ENCODE measurements at regions not wholly inside any gene's neighbourhood (a gene's known extent, or its start where the extent isn't known, plus 50 kb on each side); places are given as distances from the start of the nearest gene placed in this dataset.

DNA sequence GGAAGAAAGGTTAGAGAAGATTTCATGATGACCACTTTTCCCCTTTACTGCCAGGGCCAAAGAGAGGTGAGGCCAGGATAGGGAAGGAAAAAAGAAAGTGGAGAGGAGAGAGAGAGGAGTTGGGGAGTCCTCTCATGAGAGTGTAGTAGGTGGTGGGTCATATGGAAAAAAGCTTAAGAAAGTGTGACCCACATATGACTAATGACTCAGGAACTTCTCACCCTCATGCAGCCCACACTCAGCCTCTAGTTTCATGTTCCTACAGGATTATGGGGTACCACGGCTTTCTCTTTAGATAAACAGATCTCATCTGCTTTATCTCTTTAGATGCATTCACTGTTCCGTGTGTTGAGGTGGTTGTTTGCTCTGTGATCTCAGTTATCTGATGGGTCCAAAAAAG, 462.5 kb upstream of the IGFBP3 start:
- Histone ChIP-seq H3K4me3 (ENCODE audit: low read depth, low read length) (no peak overlapping the region), H3K9me3 (ENCODE audit: control insufficient read depth in 2 of 2, low read length in 2 of 2) (no peaks in the 10 kb centered on the region), H3K36me3 (ENCODE audit: control insufficient read depth, insufficient read depth, low read length) (no peaks in the 10 kb centered on the region), H3K4me1 (ENCODE audit: control insufficient read depth, insufficient read depth, low read length, poor library complexity, severe bottlenecking) (no peaks in the 10 kb centered on the region), H3K27me3 (ENCODE audit: control insufficient read depth, insufficient read depth, low read length) (no peaks in the 10 kb centered on the region), H3K27ac (ENCODE audit: insufficient read depth, low read length, poor library complexity, severe bottlenecking) (no peak overlapping the region)
- Mint-ChIP-seq H3K27me3 (no peaks in the 10 kb centered on the region), H3K4me1 (no peaks in the 10 kb centered on the region), H3K4me3 (no peak overlapping the region), H3K27ac (no peak overlapping the region), H3K36me3 (no peaks in the 10 kb centered on the region), H3K9me3 (peaks cover 0 to 15% (median 4%) of the 10 kb centered on the region in 7 donors)
- DNase-seq (no peak), ATAC-seq (ENCODE audit: low read depth in 2 of 2) (no peak)

DNA sequence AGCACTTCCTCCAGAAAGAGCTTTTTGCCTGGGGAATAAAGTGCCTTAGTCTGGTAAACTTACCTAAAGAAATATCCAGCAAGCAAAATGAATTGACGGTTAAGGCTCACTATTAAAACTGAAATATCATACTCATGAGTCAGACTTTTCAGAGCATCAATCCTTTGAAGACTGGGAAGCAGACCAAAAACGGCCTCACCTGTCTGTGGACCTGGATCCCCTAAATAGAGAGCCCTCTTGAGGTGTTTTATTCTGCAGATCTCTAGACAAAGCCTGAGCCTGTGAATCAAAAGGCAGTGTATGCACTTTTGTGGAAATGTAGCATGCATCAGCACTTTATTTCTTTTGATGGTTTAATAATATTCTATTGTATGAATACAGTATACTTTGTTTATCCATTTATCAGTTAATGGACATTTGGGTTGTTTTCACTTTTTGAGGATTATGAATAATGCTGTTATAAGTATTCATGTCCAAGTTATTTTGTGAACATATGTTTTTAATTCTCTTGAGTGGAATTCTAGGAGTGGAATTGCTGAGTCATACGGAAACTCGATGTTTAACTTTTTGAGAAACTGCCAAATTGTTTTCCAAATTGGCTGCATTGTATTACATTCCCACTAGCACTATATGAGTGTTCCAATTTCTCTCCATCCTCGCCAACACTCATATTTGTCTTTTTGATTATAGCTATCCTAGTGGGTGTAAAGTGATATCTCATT, 449.0 kb upstream of the IGFBP3 start:
- Histone ChIP-seq H3K4me1 (ENCODE audit: control insufficient read depth, insufficient read depth, low read length, poor library complexity, severe bottlenecking) (no peaks in the 10 kb centered on the region), H3K9me3 (ENCODE audit: control insufficient read depth in 2 of 2, low read length in 2 of 2) (no peaks in the 10 kb centered on the region), H3K27me3 (ENCODE audit: control insufficient read depth, insufficient read depth, low read length) (no peaks in the 10 kb centered on the region), H3K27ac (ENCODE audit: insufficient read depth, low read length, poor library complexity, severe bottlenecking) (no peak overlapping the region), H3K4me3 (ENCODE audit: low read depth, low read length) (no peak overlapping the region), H3K36me3 (ENCODE audit: control insufficient read depth, insufficient read depth, low read length) (no peaks in the 10 kb centered on the region)
- no peak for ATAC-seq (ENCODE audit: low read depth in 2 of 2)
- Mint-ChIP-seq H3K27ac (no peak overlapping the region), H3K4me1 (no peaks in the 10 kb centered on the region), H3K4me3 (no peak overlapping the region), H3K36me3 (no peaks in the 10 kb centered on the region), H3K9me3 (peaks cover 0 to 5% (median 4%) of the 10 kb centered on the region in 7 donors), H3K27me3 (no peaks in the 10 kb centered on the region)
- no peak for DNase-seq

GRCh38 chr7:46368871-46369270, 447.8 kb upstream of the IGFBP3 start:
- Histone ChIP-seq H3K4me1 (ENCODE audit: control insufficient read depth, insufficient read depth, low read length, poor library complexity, severe bottlenecking) (no peaks in the 10 kb centered on the region), H3K27me3 (ENCODE audit: control insufficient read depth, insufficient read depth, low read length) (no peaks in the 10 kb centered on the region), H3K27ac (ENCODE audit: insufficient read depth, low read length, poor library complexity, severe bottlenecking) (no peak overlapping the region), H3K9me3 (ENCODE audit: control insufficient read depth in 2 of 2, low read length in 2 of 2) (no peaks in the 10 kb centered on the region), H3K36me3 (ENCODE audit: control insufficient read depth, insufficient read depth, low read length) (no peaks in the 10 kb centered on the region), H3K4me3 (ENCODE audit: low read depth, low read length) (no peak overlapping the region)
- Mint-ChIP-seq H3K27me3 (no peaks in the 10 kb centered on the region), H3K36me3 (no peaks in the 10 kb centered on the region), H3K27ac (no peak overlapping the region), H3K4me1 (no peaks in the 10 kb centered on the region), H3K9me3 (peaks cover 0 to 4% (median 2%) of the 10 kb centered on the region in 7 donors), H3K4me3 (no peak overlapping the region)
- ATAC-seq (ENCODE audit: low read depth in 2 of 2), result no peak
- no peak for DNase-seq

DNA sequence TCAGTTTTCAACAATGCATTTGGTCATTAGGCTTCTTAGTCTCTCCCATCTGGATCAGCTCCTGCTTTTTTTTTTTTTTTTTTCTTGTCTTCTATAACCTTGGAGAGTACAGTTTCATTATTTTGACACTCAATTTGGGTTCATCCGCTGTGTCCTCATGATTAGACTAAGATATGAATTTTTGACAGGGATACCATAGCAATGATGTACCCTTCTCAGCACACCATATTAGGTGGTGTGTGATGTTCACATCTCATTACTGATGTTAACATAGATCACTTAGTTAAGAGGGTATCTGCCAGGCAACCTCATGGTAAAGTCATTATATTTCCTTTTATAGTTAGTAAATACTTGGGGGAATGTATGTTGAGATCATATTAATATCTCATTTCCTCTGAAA, 445.5 kb upstream of the IGFBP3 start:
- Histone ChIP-seq H3K27me3 (ENCODE audit: control insufficient read depth, insufficient read depth, low read length) (no peaks in the 10 kb centered on the region), H3K4me1 (ENCODE audit: control insufficient read depth, insufficient read depth, low read length, poor library complexity, severe bottlenecking) (no peaks in the 10 kb centered on the region), H3K4me3 (ENCODE audit: low read depth, low read length) (no peak overlapping the region), H3K27ac (ENCODE audit: insufficient read depth, low read length, poor library complexity, severe bottlenecking) (no peak overlapping the region), H3K9me3 (ENCODE audit: control insufficient read depth in 2 of 2, low read length in 2 of 2) (no peaks in the 10 kb centered on the region), H3K36me3 (ENCODE audit: control insufficient read depth, insufficient read depth, low read length) (no peaks in the 10 kb centered on the region)
- no peaks in the 10 kb centered on the region for H3K4me1 Mint-ChIP-seq
- no peaks in the 10 kb centered on the region for H3K36me3 Mint-ChIP-seq
- DNase-seq (no peak), ATAC-seq (ENCODE audit: low read depth in 2 of 2) (no peak)
- peaks cover 0 to 4% (median 1%) of the 10 kb centered on the region in 7 donors for H3K9me3 Mint-ChIP-seq
- H3K4me3 Mint-ChIP-seq, result no peak overlapping the region
- H3K27me3 Mint-ChIP-seq, result no peaks in the 10 kb centered on the region
- H3K27ac Mint-ChIP-seq, result no peak overlapping the region

DNA sequence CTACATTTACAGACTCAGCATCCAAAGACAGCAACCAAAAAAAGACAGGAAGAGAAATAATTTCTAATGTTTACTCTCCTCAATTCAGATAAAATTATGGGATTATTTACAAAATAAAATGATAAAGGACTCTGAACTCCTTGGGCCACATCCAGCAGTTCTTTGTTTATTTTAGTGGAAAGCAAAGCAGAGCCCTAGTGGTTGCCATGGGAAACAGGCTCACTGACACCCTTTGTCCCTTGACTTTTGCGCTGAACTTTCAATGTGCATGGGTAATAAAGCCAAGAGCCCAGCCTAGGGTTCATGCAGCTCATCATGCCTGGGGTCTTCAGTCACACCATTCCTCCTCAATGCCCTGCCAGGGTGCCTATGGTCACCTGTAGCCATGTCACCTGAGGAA, 442.6 kb upstream of the IGFBP3 start:
- Histone ChIP-seq H3K27me3 (ENCODE audit: control insufficient read depth, insufficient read depth, low read length) (no peaks in the 10 kb centered on the region), H3K4me1 (ENCODE audit: control insufficient read depth, insufficient read depth, low read length, poor library complexity, severe bottlenecking) (no peaks in the 10 kb centered on the region), H3K27ac (ENCODE audit: insufficient read depth, low read length, poor library complexity, severe bottlenecking) (no peak overlapping the region), H3K4me3 (ENCODE audit: low read depth, low read length) (no peak overlapping the region), H3K9me3 (ENCODE audit: control insufficient read depth in 2 of 2, low read length in 2 of 2) (no peaks in the 10 kb centered on the region), H3K36me3 (ENCODE audit: control insufficient read depth, insufficient read depth, low read length) (no peaks in the 10 kb centered on the region)
- no peaks in the 10 kb centered on the region for H3K4me1 Mint-ChIP-seq
- H3K27ac Mint-ChIP-seq, result no peak overlapping the region
- ATAC-seq (ENCODE audit: low read depth in 2 of 2), result no peak
- H3K9me3 Mint-ChIP-seq, result peaks cover 0 to 5% (median 1%) of the 10 kb centered on the region in 7 donors
- no peak overlapping the region for H3K4me3 Mint-ChIP-seq
- DNase-seq, result no peak
- H3K27me3 Mint-ChIP-seq, result no peaks in the 10 kb centered on the region
- no peaks in the 10 kb centered on the region for H3K36me3 Mint-ChIP-seq

GRCh38 chr7:46360811-46361210, 439.7 kb upstream of the IGFBP3 start:
- no peaks in the 10 kb centered on the region for H3K36me3 Mint-ChIP-seq
- no peaks in the 10 kb centered on the region for H3K9me3 ChIP-seq (ENCODE audit: control insufficient read depth in 2 of 2, low read length in 2 of 2)
- no peaks in the 10 kb centered on the region for H3K27me3 ChIP-seq (ENCODE audit: control insufficient read depth, insufficient read depth, low read length)
- H3K9me3 Mint-ChIP-seq, result peaks cover 0 to 5% (median 0%) of the 10 kb centered on the region in 7 donors
- no peak overlapping the region for H3K4me3 Mint-ChIP-seq
- H3K27me3 Mint-ChIP-seq, result peaks cover 4% of the 10 kb centered on the region
- H3K36me3 ChIP-seq (ENCODE audit: control insufficient read depth, insufficient read depth, low read length), result no peaks in the 10 kb centered on the region
- no peak for ATAC-seq (ENCODE audit: low read depth in 2 of 2)
- no peak for DNase-seq
- H3K4me1 Mint-ChIP-seq, result no peaks in the 10 kb centered on the region
- H3K4me1 ChIP-seq (ENCODE audit: control insufficient read depth, insufficient read depth, low read length, poor library complexity, severe bottlenecking), result no peaks in the 10 kb centered on the region
- H3K27ac ChIP-seq (ENCODE audit: insufficient read depth, low read length, poor library complexity, severe bottlenecking), result no peak overlapping the region
- H3K27ac Mint-ChIP-seq, result no peak overlapping the region
- H3K4me3 ChIP-seq (ENCODE audit: low read depth, low read length), result no peak overlapping the region

GRCh38 chr7:46360296-46360695, 439.2 kb upstream of the IGFBP3 start:
- Histone ChIP-seq H3K36me3 (ENCODE audit: control insufficient read depth, insufficient read depth, low read length) (no peaks in the 10 kb centered on the region), H3K9me3 (ENCODE audit: control insufficient read depth in 2 of 2, low read length in 2 of 2) (no peaks in the 10 kb centered on the region), H3K27ac (ENCODE audit: insufficient read depth, low read length, poor library complexity, severe bottlenecking) (no peak overlapping the region), H3K4me1 (ENCODE audit: control insufficient read depth, insufficient read depth, low read length, poor library complexity, severe bottlenecking) (no peaks in the 10 kb centered on the region), H3K27me3 (ENCODE audit: control insufficient read depth, insufficient read depth, low read length) (no peaks in the 10 kb centered on the region), H3K4me3 (ENCODE audit: low read depth, low read length) (no peak overlapping the region)
- no peaks in the 10 kb centered on the region for H3K4me1 Mint-ChIP-seq
- no peak overlapping the region for H3K27ac Mint-ChIP-seq
- DNase-seq (no peak), ATAC-seq (ENCODE audit: low read depth in 2 of 2) (no peak)
- H3K4me3 Mint-ChIP-seq, result no peak overlapping the region
- peaks cover 4% of the 10 kb centered on the region for H3K27me3 Mint-ChIP-seq
- peaks cover 0 to 5% (median 0%) of the 10 kb centered on the region in 7 donors for H3K9me3 Mint-ChIP-seq
- no peaks in the 10 kb centered on the region for H3K36me3 Mint-ChIP-seq

GRCh38 chr7:46357851-46358250, 436.8 kb upstream of the IGFBP3 start:
- Mint-ChIP-seq H3K9me3 (peaks cover 0 to 5% (median 0%) of the 10 kb centered on the region in 7 donors), H3K27ac (no peak overlapping the region), H3K4me3 (no peak overlapping the region), H3K4me1 (no peaks in the 10 kb centered on the region), H3K36me3 (no peaks in the 10 kb centered on the region), H3K27me3 (peaks cover 4% of the 10 kb centered on the region)
- Histone ChIP-seq H3K9me3 (ENCODE audit: control insufficient read depth in 2 of 2, low read length in 2 of 2) (no peaks in the 10 kb centered on the region), H3K4me3 (ENCODE audit: low read depth, low read length) (no peak overlapping the region), H3K27me3 (ENCODE audit: control insufficient read depth, insufficient read depth, low read length) (no peaks in the 10 kb centered on the region), H3K27ac (ENCODE audit: insufficient read depth, low read length, poor library complexity, severe bottlenecking) (no peak overlapping the region), H3K4me1 (ENCODE audit: control insufficient read depth, insufficient read depth, low read length, poor library complexity, severe bottlenecking) (no peaks in the 10 kb centered on the region), H3K36me3 (ENCODE audit: control insufficient read depth, insufficient read depth, low read length) (no peaks in the 10 kb centered on the region)
- DNase-seq (no peak), ATAC-seq (ENCODE audit: low read depth in 2 of 2) (no peak)
